HG02759 (cell line): ENCODE measurements at regions not wholly inside any gene's neighbourhood (a gene's known extent, or its start where the extent isn't known, plus 50 kb on each side); places are given as distances from the start of the nearest gene placed in this dataset.
"Not testable (repeated sequence)": the region's sequence is repeated elsewhere in the genome, so short reads cannot be mapped to it uniquely, and the experiment has no call there.

Experiments
- ATAC-seq: cut with Tn5 transposase; IDR thresholded peaks from one replicate; pipeline ENCODE4 v1.9.1; 2021; ENCODE audit warnings: mild to moderate bottlenecking, moderate library complexity; ENCODE audit not compliant: unreplicated experiment

GRCh38 chr10:44279426-44280126 lies 105.3 kb downstream of the CXCL12 start:
- ATAC-seq, result no peak

- no peak for ATAC-seq
Observed at GRCh38 chr10:44278837-44279324, 106.0 kb downstream of the CXCL12 start.

GRCh38 chr10:44268435-44268948 lies 116.4 kb downstream of the CXCL12 start:
- ATAC-seq, result not testable (repeated sequence)

- ATAC-seq, result no peak
Observed at GRCh38 chr10:44267007-44267406, 117.9 kb downstream of the CXCL12 start.

- no peak for ATAC-seq
Observed at GRCh38 chr10:44264244-44264643, 120.7 kb downstream of the CXCL12 start.

- ATAC-seq, result no peak
Observed at GRCh38 chr10:44263771-44264170, 121.1 kb downstream of the CXCL12 start.

GRCh38 chr10:44262551-44263251 lies 122.2 kb downstream of the CXCL12 start:
- ATAC-seq, result no peak

GRCh38 chr10:44261710-44262455 lies 123.0 kb downstream of the CXCL12 start:
- ATAC-seq, result no peak

- no peak for ATAC-seq
Observed at GRCh38 chr10:44261296-44261695, 123.6 kb downstream of the CXCL12 start.

GRCh38 chr10:44260286-44260928 lies 124.5 kb downstream of the CXCL12 start:
- ATAC-seq, result peak; percentile 39

GRCh38 chr10:44259090-44259874 lies 125.6 kb downstream of the CXCL12 start:
- no peak for ATAC-seq

GRCh38 chr10:44258460-44259089 lies 126.3 kb downstream of the CXCL12 start:
- no peak for ATAC-seq

- no peak for ATAC-seq
Observed at GRCh38 chr10:44258019-44258418, 126.9 kb downstream of the CXCL12 start.

- no peak for ATAC-seq
Observed at GRCh38 chr10:44253769-44254462, 131.0 kb downstream of the CXCL12 start.

GRCh38 chr10:44252631-44253030 lies 132.3 kb downstream of the CXCL12 start:
- ATAC-seq, result not testable (repeated sequence)

- not testable (repeated sequence) for ATAC-seq
Observed at GRCh38 chr10:44249933-44250332, 135.0 kb downstream of the CXCL12 start.

GRCh38 chr10:44249490-44249889 lies 135.4 kb downstream of the CXCL12 start:
- no peak for ATAC-seq

- not testable (repeated sequence) for ATAC-seq
Observed at GRCh38 chr10:44246700-44247099, 138.2 kb downstream of the CXCL12 start.

- not testable (repeated sequence) for ATAC-seq
Observed at GRCh38 chr10:44246287-44246686, 138.6 kb downstream of the CXCL12 start.
